Neutrophil (primary cell): ENCODE measurements at regions not wholly inside any gene's neighbourhood (a gene's known extent, or its start where the extent isn't known, plus 50 kb on each side); places are given as distances from the start of the nearest gene placed in this dataset.

Experiments
- H3K27ac ChIP-seq: fragments of 200-600 bp; sonication (generic); 2 replicates; pipeline ENCODE4 v1.5.1; 2016; ENCODE audit warnings: mild to moderate bottlenecking, moderate library complexity
- H3K27me3 ChIP-seq: fragments of 200-600 bp; sonication (generic); 2 replicates; pipeline ENCODE4 v1.6.0; 2016; ENCODE audit warnings: mild to moderate bottlenecking
- H3K36me3 ChIP-seq: fragments of 200-600 bp; sonication (generic); 2 replicates; pipeline ENCODE4 v1.5.1; 2017
- H3K4me1 ChIP-seq, 2 experiments: fragments of 200-600 bp in 1 of 2; sonication (generic) in 1 of 2; 1 replicate in 1 of 2; 2 replicates in 1 of 2; pipeline versions ENCODE4 v1.5.1 to v1.6.1; 2013 to 2016; ENCODE audit warnings: low read depth in 1 of 2, low read length in 1 of 2, mild to moderate bottlenecking in 1 of 2, moderate library complexity in 1 of 2; ENCODE audit not compliant: control insufficient read depth in 1 of 2, insufficient read depth in 1 of 2
- H3K4me3 ChIP-seq, 2 experiments: fragments of 200-600 bp in 1 of 2; sonication (generic) in 1 of 2; 1 replicate in 1 of 2; 2 replicates in 1 of 2; pipeline ENCODE4 v1.5.1; 2013 to 2016; ENCODE audit warnings: low read depth in 1 of 2, low read length in 1 of 2, mild to moderate bottlenecking in 1 of 2, moderate library complexity in 1 of 2
- H3K9me3 ChIP-seq: fragments of 200-600 bp; sonication (generic); 2 replicates; pipeline ENCODE4 v1.5.1; 2016
- TF ChIP-seq, protein P1 (sequence below): fragments of 200-600 bp; sonication (generic); IDR thresholded peaks from 2 replicates; pipeline ENCODE4 v1.5.1; 2016; ENCODE audit warnings: antibody characterized with exemption

DNA sequence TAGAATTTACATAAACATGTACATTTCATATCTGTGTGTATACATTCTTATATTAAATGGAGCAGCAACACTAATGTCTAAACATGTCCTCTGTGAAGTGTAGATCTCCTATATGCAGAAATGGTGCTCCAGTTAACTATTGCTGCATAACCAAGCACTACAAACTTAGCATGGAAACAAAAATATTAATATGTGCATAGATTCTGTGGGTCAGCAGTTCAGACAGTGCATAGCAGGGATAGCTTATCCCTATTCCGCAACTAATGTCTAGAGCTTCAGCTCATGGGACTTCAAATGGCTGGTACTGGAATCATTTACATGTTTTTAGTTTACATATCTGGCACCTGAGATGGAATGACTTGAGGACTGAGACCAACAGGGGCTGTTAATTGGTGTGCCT is 652.1 kb downstream of the TLE4 start:
- Histone ChIP-seq H3K4me3 (no peak overlapping the region), H3K27me3 (no peaks in the 10 kb centered on the region), H3K9me3 (no peaks in the 10 kb centered on the region), H3K27ac (no peak overlapping the region), H3K36me3 (no peaks in the 10 kb centered on the region), H3K4me1 (no peaks in the 10 kb centered on the region)
- TF ChIP-seq, protein P1, sequence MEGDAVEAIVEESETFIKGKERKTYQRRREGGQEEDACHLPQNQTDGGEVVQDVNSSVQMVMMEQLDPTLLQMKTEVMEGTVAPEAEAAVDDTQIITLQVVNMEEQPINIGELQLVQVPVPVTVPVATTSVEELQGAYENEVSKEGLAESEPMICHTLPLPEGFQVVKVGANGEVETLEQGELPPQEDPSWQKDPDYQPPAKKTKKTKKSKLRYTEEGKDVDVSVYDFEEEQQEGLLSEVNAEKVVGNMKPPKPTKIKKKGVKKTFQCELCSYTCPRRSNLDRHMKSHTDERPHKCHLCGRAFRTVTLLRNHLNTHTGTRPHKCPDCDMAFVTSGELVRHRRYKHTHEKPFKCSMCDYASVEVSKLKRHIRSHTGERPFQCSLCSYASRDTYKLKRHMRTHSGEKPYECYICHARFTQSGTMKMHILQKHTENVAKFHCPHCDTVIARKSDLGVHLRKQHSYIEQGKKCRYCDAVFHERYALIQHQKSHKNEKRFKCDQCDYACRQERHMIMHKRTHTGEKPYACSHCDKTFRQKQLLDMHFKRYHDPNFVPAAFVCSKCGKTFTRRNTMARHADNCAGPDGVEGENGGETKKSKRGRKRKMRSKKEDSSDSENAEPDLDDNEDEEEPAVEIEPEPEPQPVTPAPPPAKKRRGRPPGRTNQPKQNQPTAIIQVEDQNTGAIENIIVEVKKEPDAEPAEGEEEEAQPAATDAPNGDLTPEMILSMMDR, result no peak

DNA sequence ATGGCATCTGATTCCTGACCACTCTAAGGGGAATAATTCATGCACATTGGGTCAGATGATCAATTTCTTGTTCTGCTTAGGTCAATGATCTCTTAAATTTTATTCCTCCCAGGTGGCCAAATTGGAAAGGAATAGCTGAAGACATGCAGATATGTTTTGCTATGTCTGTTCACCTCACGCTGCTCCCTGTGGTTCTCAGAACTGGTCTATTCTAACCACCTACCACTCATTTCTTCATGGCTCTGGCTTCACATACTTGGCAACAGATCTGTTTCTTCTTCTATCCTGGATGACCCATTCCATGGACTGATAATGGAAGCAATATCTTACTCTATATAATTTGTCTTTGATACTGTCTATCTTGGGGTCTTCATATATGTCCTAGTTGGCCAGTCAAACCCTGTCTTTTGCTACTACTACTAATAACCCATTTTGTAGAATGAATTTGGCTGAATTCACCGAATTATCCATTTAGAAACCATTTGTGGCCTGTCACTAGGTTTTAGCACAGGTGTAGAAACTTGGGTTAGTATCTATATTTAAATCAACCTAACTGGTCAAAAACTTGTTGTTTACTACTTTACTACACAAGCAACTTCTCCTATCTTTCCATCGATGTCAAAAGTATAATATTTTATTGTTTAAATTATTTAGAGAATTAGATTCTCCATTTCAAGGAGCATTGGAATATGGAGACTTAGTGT is 650.9 kb downstream of the TLE4 start:
- no peak overlapping the region for H3K4me3 ChIP-seq
- TF ChIP-seq, protein P1, result no peak
- no peaks in the 10 kb centered on the region for H3K27me3 ChIP-seq

DNA sequence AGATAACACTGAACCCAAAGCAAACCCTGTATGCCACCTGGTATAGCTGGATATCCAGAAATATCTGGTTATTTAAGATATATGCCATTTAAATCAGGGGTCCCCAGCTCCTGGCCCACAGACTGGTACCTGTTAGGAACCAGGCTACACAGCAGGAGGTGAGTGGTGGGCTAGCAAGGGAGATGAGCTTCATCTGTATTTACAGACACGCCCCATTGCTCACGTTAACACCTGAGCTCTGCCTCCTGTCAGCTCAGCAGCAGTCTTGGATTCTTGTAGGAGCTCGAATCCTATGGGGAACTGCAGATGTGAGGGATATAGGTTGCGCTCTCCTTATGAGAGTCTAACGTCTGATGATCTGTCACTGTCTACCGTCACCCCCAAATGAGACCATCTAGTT is 646.6 kb downstream of the TLE4 start:
- Histone ChIP-seq H3K27me3 (no peaks in the 10 kb centered on the region), H3K9me3 (no peaks in the 10 kb centered on the region), H3K36me3 (no peaks in the 10 kb centered on the region), H3K4me3 (no peak overlapping the region), H3K4me1 (no peaks in the 10 kb centered on the region), H3K27ac (no peak overlapping the region)
- TF ChIP-seq, protein P1, result no peak

More for the DNA sequence above, 650.9 kb downstream of the TLE4 start:
- H3K27ac ChIP-seq, result no peak overlapping the region
- H3K9me3 ChIP-seq, result no peaks in the 10 kb centered on the region
- no peaks in the 10 kb centered on the region for H3K36me3 ChIP-seq
- no peaks in the 10 kb centered on the region for H3K4me1 ChIP-seq

DNA sequence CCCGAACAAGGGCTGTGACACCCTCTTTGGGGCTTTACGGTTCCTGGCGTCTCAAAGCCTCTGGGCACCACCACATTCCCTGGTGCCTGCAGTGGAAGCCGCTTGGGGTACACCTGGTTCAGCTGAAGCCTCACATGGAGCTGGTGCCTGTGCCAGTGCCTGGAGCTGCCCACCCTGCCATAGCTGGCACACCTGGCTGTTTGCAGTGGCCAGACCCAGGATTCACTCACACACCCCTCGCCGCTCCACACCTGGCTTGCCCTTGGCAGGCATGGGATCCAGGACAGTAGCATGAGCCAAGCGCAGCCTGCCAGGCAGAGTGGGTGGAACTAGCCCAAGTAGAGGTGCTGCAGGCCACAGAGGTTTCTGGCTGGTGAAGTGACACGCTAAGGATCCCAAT is 641.8 kb downstream of the TLE4 start:
- TF ChIP-seq, protein P1, result no peak
- no peaks in the 10 kb centered on the region for H3K9me3 ChIP-seq
- no peaks in the 10 kb centered on the region for H3K27me3 ChIP-seq

DNA sequence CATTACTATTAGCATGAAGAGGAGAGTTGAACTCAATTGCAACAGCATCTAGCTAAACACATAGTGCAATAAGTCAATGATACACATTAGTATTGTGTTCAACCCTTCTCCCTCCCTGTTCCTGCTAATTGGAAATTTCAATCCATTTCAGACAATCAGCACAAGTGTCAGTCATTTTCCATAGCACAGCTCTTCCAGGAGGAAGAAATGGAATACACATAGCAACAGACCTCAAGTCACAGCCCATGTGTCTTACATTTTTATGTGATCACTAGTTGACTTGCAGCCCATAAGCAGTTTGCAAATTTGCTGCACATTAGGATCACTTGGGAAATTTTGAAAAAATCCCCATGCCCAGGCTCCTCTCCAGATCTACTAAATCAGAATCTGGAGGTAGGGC is 636.9 kb downstream of the TLE4 start:
- H3K9me3 ChIP-seq, result no peaks in the 10 kb centered on the region
- TF ChIP-seq, protein P1, result no peak

More for the DNA sequence above, 641.8 kb downstream of the TLE4 start:
- Histone ChIP-seq H3K4me1 (no peaks in the 10 kb centered on the region), H3K4me3 (no peak overlapping the region), H3K36me3 (no peaks in the 10 kb centered on the region), H3K27ac (no peak overlapping the region)

More for the DNA sequence above, 636.9 kb downstream of the TLE4 start:
- Histone ChIP-seq H3K27ac (no peak overlapping the region), H3K36me3 (no peaks in the 10 kb centered on the region), H3K4me1 (no peaks in the 10 kb centered on the region), H3K27me3 (no peaks in the 10 kb centered on the region), H3K4me3 (no peak overlapping the region)
